Left kidney (tissue), 1 donor: ENCODE measurements at regions not wholly inside any gene's neighbourhood (a gene's known extent, or its start where the extent isn't known, plus 50 kb on each side); places are given as distances from the start of the nearest gene placed in this dataset.
A peak's percentile ranks its signal among the peaks of the same experiment; 100 is the strongest.

ENCODE experiments used
- DNase-seq: peaks from one replicate; pipeline ENCODE4 v3.0.0-alpha.2; 2013

- DNase-seq, result peak; percentile 58
These were observed 519.1 kb downstream of the IQCM start for GRCh38 chr4:149296503-149296902.

- no peak for DNase-seq
These were observed 519.6 kb downstream of the IQCM start for GRCh38 chr4:149296084-149296483.

DNA sequence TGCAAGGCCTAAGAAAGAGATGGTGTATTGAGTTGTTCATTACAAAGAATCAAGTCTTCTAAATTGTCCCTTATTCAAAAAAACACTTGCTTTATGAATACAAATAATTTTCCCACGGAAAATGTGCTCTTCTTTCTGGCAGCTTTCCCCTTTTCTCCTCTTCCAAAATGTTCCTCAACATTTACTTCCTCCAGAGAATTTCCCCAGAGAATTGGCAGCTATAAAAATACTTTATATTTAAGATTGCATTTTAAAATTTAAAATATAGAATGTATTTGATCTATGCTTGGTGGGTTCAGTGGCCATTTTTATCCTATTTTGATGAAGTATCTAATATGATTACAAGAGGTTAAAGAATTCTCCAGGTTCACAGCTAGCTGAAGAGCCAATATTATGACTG lies 521.0 kb downstream of the IQCM start:
- no peak for DNase-seq

GRCh38 chr4:149293046-149293649 lies 522.5 kb downstream of the IQCM start:
- no peak for DNase-seq

GRCh38 chr4:149292425-149293007 lies 523.1 kb downstream of the IQCM start:
- no peak for DNase-seq

- no peak for DNase-seq
These were observed 524.2 kb downstream of the IQCM start for GRCh38 chr4:149291463-149291862.

GRCh38 chr4:149280806-149281205 lies 534.8 kb downstream of the IQCM start:
- DNase-seq, result no peak

DNA sequence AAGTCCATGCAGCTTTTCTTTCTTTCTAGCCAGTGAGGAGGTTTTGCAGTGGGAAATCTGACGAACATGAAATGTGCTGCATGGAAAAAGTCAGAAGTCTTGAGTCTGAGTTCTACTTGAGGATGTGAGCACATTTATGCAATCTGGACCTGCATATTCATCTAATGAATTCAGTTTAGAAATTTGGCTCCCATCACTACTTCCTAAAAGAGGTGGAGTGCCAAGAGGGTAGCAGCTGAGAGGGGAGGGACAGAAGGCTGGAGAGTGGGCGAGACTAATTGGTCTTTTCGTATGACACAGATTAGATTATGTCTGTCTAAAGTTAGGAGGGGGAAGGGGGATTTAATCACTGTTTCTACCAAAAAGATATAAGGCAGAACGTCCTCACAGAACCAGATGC lies 535.9 kb downstream of the IQCM start:
- no peak for DNase-seq

- no peak for DNase-seq
These were observed 536.3 kb downstream of the IQCM start for GRCh38 chr4:149279331-149279730.

DNA sequence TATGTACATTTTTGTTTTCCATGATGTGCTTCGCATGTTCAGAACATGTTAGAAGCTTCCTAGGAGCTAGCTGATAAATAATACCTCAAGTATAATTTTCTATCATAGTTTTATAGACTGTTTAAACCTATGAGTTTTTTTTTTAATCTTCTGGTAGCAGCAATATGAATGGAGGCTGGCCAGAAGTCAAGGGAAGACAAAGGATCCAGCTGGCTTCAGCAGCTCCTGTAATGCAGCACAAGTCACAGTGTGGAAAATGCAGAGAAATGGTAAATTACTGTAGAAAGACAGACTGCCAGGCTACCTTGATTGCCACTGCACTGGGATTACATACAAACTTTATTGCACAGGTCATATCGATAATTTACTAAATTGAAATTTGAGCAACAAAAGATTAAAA lies 537.9 kb downstream of the IQCM start:
- no peak for DNase-seq

DNA sequence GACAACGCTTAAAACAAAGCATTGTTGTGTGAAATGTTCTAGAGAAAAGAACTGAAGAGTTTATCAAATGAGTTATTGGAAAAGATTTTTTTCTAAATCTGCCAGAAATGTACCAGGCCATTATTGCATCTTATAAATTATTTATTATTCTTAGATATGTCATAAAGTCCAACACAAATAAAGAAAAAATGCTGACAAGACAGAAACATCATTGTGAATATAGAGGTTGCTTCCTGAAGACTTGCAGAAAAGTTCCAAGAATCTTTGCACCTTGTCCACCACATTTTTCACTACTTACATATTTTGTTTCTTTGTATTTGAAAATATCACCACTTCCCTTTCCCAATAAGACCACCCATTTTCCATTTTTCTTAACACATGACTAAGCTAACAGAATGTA lies 545.8 kb downstream of the IQCM start:
- no peak for DNase-seq

GRCh38 chr4:149266301-149266700 lies 549.3 kb downstream of the IQCM start:
- DNase-seq, result no peak

DNA sequence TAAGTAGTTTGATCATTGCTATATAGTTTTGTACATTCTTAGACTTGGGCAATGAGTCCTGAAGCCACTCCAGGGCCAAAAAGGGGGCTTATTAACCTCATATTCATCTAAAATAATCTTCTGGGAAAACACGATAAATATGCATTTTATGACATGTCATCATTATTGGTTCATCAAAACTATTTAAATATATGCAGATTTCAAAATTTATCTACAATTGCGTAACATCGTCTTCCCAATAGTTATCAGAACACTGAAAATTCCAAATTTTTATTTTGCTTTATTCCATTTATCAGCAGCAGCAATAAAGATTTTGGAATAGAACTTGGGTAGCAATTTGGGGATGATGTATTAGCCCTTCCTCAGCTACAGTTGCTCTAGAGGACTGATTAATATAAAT lies 550.0 kb downstream of the IQCM start:
- no peak for DNase-seq

DNA sequence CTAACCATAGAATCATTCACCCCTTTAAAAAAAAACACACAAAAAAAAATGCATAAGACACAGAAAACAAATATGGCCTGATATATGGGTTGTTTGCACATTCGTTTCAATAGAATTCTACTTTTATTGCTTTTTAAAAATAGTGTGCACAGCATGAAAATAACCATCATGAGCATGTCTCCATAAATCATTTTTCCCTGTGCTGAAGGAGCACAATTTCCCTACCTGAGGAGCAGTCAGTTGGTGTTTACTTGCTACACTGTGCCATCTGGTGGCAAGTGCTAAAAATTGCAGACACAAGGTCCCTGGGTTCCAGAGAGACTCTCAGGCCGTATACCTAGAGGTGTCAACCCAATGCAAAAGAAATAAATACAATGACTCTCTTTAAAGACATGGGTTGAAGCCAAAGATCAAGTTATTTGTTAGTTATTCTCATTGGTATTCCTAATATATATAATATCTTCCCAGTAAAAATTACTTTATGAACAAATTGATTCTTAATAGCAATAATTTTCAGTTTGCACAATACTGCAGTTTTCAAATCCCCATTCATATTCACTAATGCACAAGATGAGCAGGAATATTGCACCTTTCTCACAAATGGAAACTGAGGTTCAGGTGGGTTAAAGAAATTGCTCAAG lies 551.4 kb downstream of the IQCM start:
- DNase-seq, result no peak

GRCh38 chr4:149248191-149248764 lies 567.4 kb downstream of the IQCM start:
- DNase-seq, result no peak

DNA sequence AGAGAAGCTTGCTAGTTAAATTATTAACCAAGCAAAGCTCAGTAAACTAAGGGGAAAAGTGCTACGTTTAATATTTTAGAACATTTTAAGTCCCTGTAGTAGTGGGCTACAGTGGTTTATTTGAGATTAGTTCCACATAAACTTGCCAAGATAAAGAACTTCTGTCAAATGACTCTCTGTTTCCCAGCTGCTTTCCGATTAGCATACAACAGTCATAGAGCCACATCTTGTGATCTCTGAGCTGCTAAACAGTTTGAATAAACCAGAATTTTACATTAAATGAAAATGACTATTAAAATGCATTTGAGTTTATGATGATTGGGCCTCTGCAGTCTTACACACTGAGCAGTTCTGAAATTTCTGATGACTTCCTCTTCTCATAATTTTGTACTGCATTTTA lies 568.5 kb downstream of the IQCM start:
- no peak for DNase-seq

DNA sequence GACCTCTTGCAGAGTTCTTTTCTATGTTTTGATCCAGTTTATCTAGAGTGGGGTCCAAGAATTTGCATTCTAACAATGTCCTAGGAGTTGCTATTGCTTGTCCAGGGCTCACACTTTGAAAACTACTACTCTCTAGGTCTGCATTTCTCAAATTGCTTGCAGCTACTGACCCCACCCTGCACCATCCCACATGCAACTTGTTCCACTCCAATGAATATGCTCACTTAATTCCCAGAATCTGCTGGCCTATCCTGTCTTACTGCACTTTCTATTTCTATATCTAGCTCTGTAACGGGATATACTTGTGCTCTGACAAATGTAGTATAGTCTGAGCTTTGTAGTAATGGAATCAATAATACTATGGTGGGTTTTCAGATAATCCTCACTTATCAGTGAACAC lies 570.3 kb downstream of the IQCM start:
- DNase-seq, result no peak

DNA sequence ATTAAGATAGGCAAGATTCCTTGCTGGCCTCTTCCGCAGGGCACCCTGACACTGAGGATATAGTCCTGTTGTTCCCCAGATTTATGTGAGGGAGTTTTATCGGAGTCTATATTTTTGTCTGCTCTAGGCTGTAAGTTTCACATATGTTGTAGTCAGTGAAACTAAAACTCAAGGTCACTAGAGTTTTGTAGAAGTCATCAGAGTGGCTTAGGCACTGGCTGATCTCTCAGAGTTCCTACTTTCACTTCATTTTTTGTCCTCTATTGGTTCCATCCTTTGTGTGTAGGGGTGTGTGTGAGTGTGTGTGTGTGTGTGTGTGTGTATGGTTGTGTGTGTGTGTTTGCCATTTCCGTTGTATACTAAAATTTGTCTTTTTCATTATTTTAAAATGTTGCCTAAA lies 577.5 kb downstream of the IQCM start:
- DNase-seq, result no peak

GRCh38 chr4:149234798-149235197 lies 580.8 kb downstream of the IQCM start:
- no peak for DNase-seq

DNA sequence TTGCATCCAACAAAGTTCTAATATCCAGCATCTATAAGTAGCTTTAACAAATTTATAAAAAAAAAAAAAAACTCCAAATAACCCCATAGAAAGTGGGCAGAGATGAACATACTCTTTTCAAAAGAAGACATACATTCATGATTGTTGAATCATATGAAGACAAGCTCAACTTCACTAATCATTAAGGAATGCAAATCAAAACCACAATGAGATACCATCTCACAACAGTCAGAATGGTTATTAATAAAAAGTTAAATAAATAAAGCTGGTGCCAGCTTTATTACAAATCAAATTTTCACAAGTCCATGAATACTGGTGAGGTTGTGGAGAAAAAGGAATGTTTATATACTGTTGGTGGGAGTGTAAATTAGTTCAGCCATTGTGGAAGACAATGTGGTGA lies 592.0 kb downstream of the IQCM start:
- DNase-seq, result no peak

GRCh38 chr4:149218672-149219071 lies 597.0 kb downstream of the IQCM start:
- no peak for DNase-seq

DNA sequence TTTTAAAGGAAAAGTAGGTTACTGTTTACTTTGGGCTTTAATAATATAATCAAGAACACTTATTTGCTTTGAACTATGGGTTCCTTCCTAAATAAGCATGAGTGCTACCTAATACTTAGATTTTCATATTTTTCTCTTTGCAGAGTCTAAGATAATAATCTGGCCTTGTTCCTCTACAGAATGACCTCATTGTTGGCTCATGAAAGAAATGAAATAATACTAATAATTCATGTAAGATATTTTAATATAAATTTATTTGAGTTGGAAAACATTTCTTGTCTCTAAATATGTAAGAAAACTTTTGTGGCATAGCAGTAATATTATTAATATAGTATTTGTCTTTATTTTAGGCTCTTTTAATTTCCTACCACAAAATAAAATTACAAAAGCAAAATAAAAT lies 601.3 kb downstream of the IQCM start:
- no peak for DNase-seq

- DNase-seq, result no peak
These were observed 603.8 kb downstream of the IQCM start for GRCh38 chr4:149211876-149212275.
